BE2C (cell line): ENCODE measurements at regions not wholly inside any gene's neighbourhood (a gene's known extent, or its start where the extent isn't known, plus 50 kb on each side); places are given as distances from the start of the nearest gene placed in this dataset.

Experiments used
- DNase-seq: peaks from one replicate; pipeline ENCODE4 v3.0.0-alpha.2; 2020
- H3K27me3 ChIP-seq: fragments of 250-450 bp; sonication (Bioruptor Pico); 2 replicates; pipeline ENCODE4 v1.5.1; 2020; ENCODE audit warnings: mild to moderate bottlenecking
- H3K36me3 ChIP-seq: fragments of 250-450 bp; sonication (Bioruptor Pico); 2 replicates; pipeline ENCODE4 v1.5.1; 2020; ENCODE audit warnings: mild to moderate bottlenecking
- H3K4me1 ChIP-seq: fragments of 250-450 bp; sonication (Bioruptor Pico); 2 replicates; pipeline ENCODE4 v1.5.1; 2020
- H3K4me3 ChIP-seq: 2 replicates; pipeline ENCODE4 v1.5.1; 2011; ENCODE audit warnings: low read depth, low read length
- H3K9me3 ChIP-seq: fragments of 250-450 bp; sonication (Bioruptor Pico); 2 replicates; pipeline ENCODE4 v1.5.1; 2020
- CTCF ChIP-seq: IDR thresholded peaks from 2 replicates; pipeline ENCODE4 v1.5.1; 2012; ENCODE audit warnings: mild to moderate bottlenecking, low read depth, low read length

GRCh38 chr7:145050415-145050814, 214.6 kb upstream of the TPK1 start:
- Histone ChIP-seq H3K36me3 (no peaks in the 10 kb centered on the region), H3K9me3 (no peaks in the 10 kb centered on the region), H3K27me3 (no peaks in the 10 kb centered on the region), H3K4me1 (no peaks in the 10 kb centered on the region), H3K4me3 (no peak overlapping the region)
- TF ChIP-seq CTCF, result no peak
- DNase-seq, result no peak

- no peaks in the 10 kb centered on the region for H3K9me3 ChIP-seq
- no peaks in the 10 kb centered on the region for H3K36me3 ChIP-seq
- H3K27me3 ChIP-seq, result no peaks in the 10 kb centered on the region
- H3K4me1 ChIP-seq, result no peaks in the 10 kb centered on the region
- DNase-seq, result peak; percentile 34
- TF ChIP-seq CTCF, result peak; percentile 79
- no peak overlapping the region for H3K4me3 ChIP-seq
These were observed 201.0 kb upstream of the TPK1 start for GRCh38 chr7:145036604-145037405.

GRCh38 chr7:145031162-145031561, 195.3 kb upstream of the TPK1 start:
- Histone ChIP-seq H3K4me3 (no peak overlapping the region), H3K4me1 (no peaks in the 10 kb centered on the region)
- no peak for DNase-seq

GRCh38 chr7:145030754-145031153, 194.9 kb upstream of the TPK1 start:
- no peak for TF ChIP-seq CTCF
- no peak for DNase-seq
- H3K9me3 ChIP-seq, result no peaks in the 10 kb centered on the region
- H3K4me3 ChIP-seq, result no peak overlapping the region
- no peaks in the 10 kb centered on the region for H3K36me3 ChIP-seq
- no peaks in the 10 kb centered on the region for H3K27me3 ChIP-seq
- no peaks in the 10 kb centered on the region for H3K4me1 ChIP-seq

More at GRCh38 chr7:145031162-145031561, 195.3 kb upstream of the TPK1 start:
- H3K36me3 ChIP-seq, result no peaks in the 10 kb centered on the region
- H3K9me3 ChIP-seq, result no peaks in the 10 kb centered on the region
- no peaks in the 10 kb centered on the region for H3K27me3 ChIP-seq
- TF ChIP-seq CTCF, result no peak

GRCh38 chr7:145020454-145020853, 184.6 kb upstream of the TPK1 start:
- Histone ChIP-seq H3K36me3 (no peaks in the 10 kb centered on the region), H3K9me3 (no peaks in the 10 kb centered on the region; the same call in 1 of the 2 replicates), H3K4me3 (no peak overlapping the region), H3K27me3 (no peaks in the 10 kb centered on the region), H3K4me1 (no peaks in the 10 kb centered on the region)
- no peak for TF ChIP-seq CTCF
- DNase-seq, result no peak

- no peak for DNase-seq
- no peaks in the 10 kb centered on the region; the same call in 1 of the 2 replicates for H3K9me3 ChIP-seq
- H3K27me3 ChIP-seq, result no peaks in the 10 kb centered on the region
- H3K4me3 ChIP-seq, result no peak overlapping the region
- H3K4me1 ChIP-seq, result no peaks in the 10 kb centered on the region
- TF ChIP-seq CTCF, result no peak
- H3K36me3 ChIP-seq, result no peaks in the 10 kb centered on the region
These were observed 180.2 kb upstream of the TPK1 start for GRCh38 chr7:145016068-145016467.
